ENCODE measurements at regions not wholly inside any gene's neighbourhood (a gene's known extent, or its start where the extent isn't known, plus 50 kb on each side); places are given as distances from the start of the nearest gene placed in this dataset.

DNA sequence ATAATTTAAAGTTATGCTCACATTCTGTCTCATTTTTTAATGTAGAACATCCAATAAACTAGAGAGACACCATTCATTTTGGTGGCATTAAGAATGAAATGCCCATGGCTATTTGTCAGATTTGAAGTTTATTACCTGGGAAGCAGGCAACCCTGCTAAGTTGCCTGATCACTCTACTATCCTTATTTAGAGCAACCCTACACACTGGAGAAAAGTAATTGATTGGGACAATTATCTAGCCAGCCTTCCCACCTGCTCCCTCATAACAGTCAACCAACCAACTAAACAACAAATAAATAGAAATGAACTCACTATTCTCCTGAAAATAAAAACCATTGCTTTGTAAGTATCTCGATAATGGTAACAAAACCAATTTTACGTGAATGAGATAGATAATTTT, 1129.0 kb upstream of the TENM4 start:
- no peak overlapping the region for H2BK15ac ChIP-seq (ENCODE audit: low read depth, low read length)
- H3K9ac ChIP-seq (ENCODE audit: low read depth, low read length): no peak overlapping the region
- no peak overlapping the region for H3K4ac ChIP-seq (ENCODE audit: low read depth, low read length)
- no peaks in the 10 kb centered on the region for H3K36me3 ChIP-seq (ENCODE audit: control insufficient read depth, insufficient read depth, low read length)
- H4K5ac ChIP-seq (ENCODE audit: low read depth, low read length): no peak overlapping the region
- no peak overlapping the region for H2AK9ac ChIP-seq (replicated peaks; ENCODE audit: low read depth, low read length, poor library complexity)
- H3K4me2 ChIP-seq (ENCODE audit: low read depth, low read length): no peak overlapping the region
- ATAC-seq (ENCODE audit: low read depth) (no peak), DNase-seq (no peak)
- H2AK5ac ChIP-seq (ENCODE audit: low read depth, low read length): no peak overlapping the region
- H3K27ac ChIP-seq (ENCODE audit: insufficient read depth, low read length): no peak overlapping the region
- no peaks in the 10 kb centered on the region for H3K4me1 ChIP-seq (ENCODE audit: control insufficient read depth, insufficient read depth, low read length)
- H2BK20ac ChIP-seq (ENCODE audit: low read depth, low read length): no peak overlapping the region
- H4K20me1 ChIP-seq (ENCODE audit: insufficient read depth, low read length): no peaks in the 10 kb centered on the region
- H3K9me3 ChIP-seq (ENCODE audit: control insufficient read depth, insufficient read depth, low read length): no peaks in the 10 kb centered on the region
- intact Hi-C loops (cut with micrococcal nuclease): no loop called here
- in situ Hi-C loops (cut with MboI; ENCODE audit: low sequenced_read_pairs): no loop called here
- no peaks in the 10 kb centered on the region for H3K79me1 ChIP-seq (ENCODE audit: low read depth in 1 of 2, low read length in 2 of 2)
- no peak overlapping the region for H2BK120ac ChIP-seq (ENCODE audit: low read depth, low read length)
- POLR2A ChIA-PET (ENCODE audit: unreplicated experiment): no interaction called here
- dilution Hi-C loops (cut with HindIII; ENCODE audit: low sequenced_read_pairs, unreplicated experiment): no loop called here
- no TSS peak for BruUV-seq (replicated peaks)
- H2BK5ac ChIP-seq (ENCODE audit: low read depth, low read length, poor library complexity, severe bottlenecking): no peak overlapping the region
- WGBS, 2 experiments (ENCODE audit: extremely low coverage in 2 of 2, insufficient read length in 1 of 2): no CpG with 5 or more reads among the region's 2 CpGs
- H4K8ac ChIP-seq (ENCODE audit: low read depth in 2 of 2, low read length in 2 of 2): no peak overlapping the region
- H3K9me1 ChIP-seq (ENCODE audit: insufficient read depth, low read length): no peaks in the 10 kb centered on the region
- no peak overlapping the region for H3K18ac ChIP-seq (ENCODE audit: low read depth, low read length)
- no peak overlapping the region for H3K23ac ChIP-seq (ENCODE audit: low read depth, low read length)
- no peaks in the 10 kb centered on the region for H3K27me3 ChIP-seq (ENCODE audit: control insufficient read depth, insufficient read depth, low read length)
- H4K91ac ChIP-seq (ENCODE audit: insufficient read depth, low read depth, low read length): no peak overlapping the region
- CTCF ChIA-PET: no interaction called here
- no peak overlapping the region for H3K56ac ChIP-seq (ENCODE audit: extremely low read depth, insufficient read depth, low read length)
- no peak for TF ChIP-seq FOS (IDR thresholded peaks at IDR 0.05; ENCODE audit: low read depth, low read length)
- TF ChIP-seq MXI1 (IDR thresholded peaks at IDR 0.05; ENCODE audit: borderline replicate concordance, low read depth, low read length): no peak
- no peak overlapping the region for H2AFZ ChIP-seq (replicated peaks; ENCODE audit: low read length, poor library complexity)
- H3K4me3 ChIP-seq (ENCODE audit: insufficient read depth, low read depth, low read length): no peak overlapping the region
- no peak overlapping the region for H3K14ac ChIP-seq (replicated peaks; ENCODE audit: low read depth, low read length)
